Breast epithelium (tissue), 4 donors: ENCODE measurements at regions not wholly inside any gene's neighbourhood (a gene's known extent, or its start where the extent isn't known, plus 50 kb on each side); places are given as distances from the start of the nearest gene placed in this dataset.
"Not testable (repeated sequence)": the region's sequence is repeated elsewhere in the genome, so short reads cannot be mapped to it uniquely, and the experiment has no call there.

Source experiments
- DNase-seq, 2 donors: peaks; one replicate each; pipeline ENCODE4 v3.0.0-alpha.2; 2019; ENCODE audit warnings: low spot score in 2 of 2
- H3K27ac ChIP-seq, 2 donors: fragments of 200-600 bp; sonication (generic) in 1 of 2; one replicate each; pipeline ENCODE4 v1.5.1; 2016 to 2019; ENCODE audit warnings: mild to moderate bottlenecking in 1 of 2
- H3K27me3 ChIP-seq, 2 donors: fragments of 200-600 bp; sonication (generic) in 1 of 2; one replicate each; pipeline versions ENCODE4 v1.5.1 to v1.6.0; 2017 to 2019; ENCODE audit warnings: control low read depth in 1 of 2, mild to moderate bottlenecking in 1 of 2
- H3K36me3 ChIP-seq: fragments of 200-600 bp; one replicate; pipeline ENCODE4 v1.5.1; 2019
- H3K4me1 ChIP-seq, 2 donors: fragments of 200-600 bp; sonication (generic); one replicate each; pipeline ENCODE4 v1.5.1; 2016 to 2019; ENCODE audit warnings: control low read depth in 1 of 2
- H3K4me3 ChIP-seq, 3 donors: fragments of 200-600 bp; sonication (generic); 1 replicate in 2 of 3; 2 replicates in 1 of 3; pipeline ENCODE4 v1.5.1; 2016 to 2019; ENCODE audit warnings: mild to moderate bottlenecking in 3 of 3, moderate library complexity in 2 of 3
- H3K9me3 ChIP-seq, 2 donors: fragments of 200-600 bp; sonication (generic) in 1 of 2; one replicate each; pipeline ENCODE4 v1.5.1; 2016 to 2019; ENCODE audit warnings: control low read depth in 1 of 2
- POLR2A ChIP-seq: fragments of 450-650 bp; IDR thresholded peaks from one replicate; pipeline ENCODE4 v1.6.1; 2016; ENCODE audit warnings: antibody characterized with exemption, mild to moderate bottlenecking, moderate library complexity
- POLR2AphosphoS5 ChIP-seq, 3 donors: sonication (generic); formaldehyde crosslinking; IDR thresholded peaks; one replicate each; pipeline ENCODE4 v1.6.1; 2017; ENCODE audit warnings: antibody characterized with exemption in 3 of 3
- intact Hi-C: fragments of 100-400 bp; cut with DNase I; formaldehyde crosslinking; loops from one replicate; pipeline ENCODE4 v1.15.1; 2023; ENCODE audit warnings: low total_unique reads
- TF ChIP-seq, protein P1 (sequence below), 3 donors: fragments of 450-650 bp; IDR thresholded peaks; one replicate each; pipeline ENCODE4 v1.5.1; 2016 to 2017; ENCODE audit warnings: antibody characterized with exemption in 3 of 3, mild to moderate bottlenecking in 3 of 3, moderate library complexity in 3 of 3

DNA sequence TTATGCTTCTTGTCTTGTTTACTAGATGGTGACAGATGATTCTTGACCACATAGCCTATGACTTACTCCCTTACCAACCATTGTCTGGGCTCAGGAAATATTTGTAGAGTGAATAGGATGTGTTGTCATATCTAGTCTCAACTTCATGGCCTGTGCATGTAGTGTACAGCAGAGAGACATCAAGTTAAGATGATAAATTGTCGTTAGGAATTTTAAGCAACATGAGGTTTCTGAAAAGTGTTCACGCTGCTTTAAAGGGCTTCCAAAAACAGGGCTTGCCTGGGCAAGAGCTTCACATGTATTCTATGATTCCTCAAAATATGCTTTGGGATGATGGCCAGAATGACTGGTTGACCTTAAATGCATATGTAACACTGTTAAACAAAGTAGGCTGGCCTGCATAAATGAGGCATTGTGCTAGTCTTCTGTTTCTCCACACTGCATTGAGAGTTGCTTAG is 424.0 kb downstream of the RND3 start:
- DNase-seq = no peak
- no peaks in the 10 kb centered on the region for H3K36me3 ChIP-seq
- no peak overlapping the region for H3K4me3 ChIP-seq
- no peaks in the 10 kb centered on the region for H3K27me3 ChIP-seq
- H3K27ac ChIP-seq = peak overlapping the region in 1 of 2 donors; percentile 2
- H3K9me3 ChIP-seq = no peaks in the 10 kb centered on the region
- intact Hi-C loops = no loop called here
- peaks cover 0 to 4% of the 10 kb centered on the region in 2 donors for H3K4me1 ChIP-seq
- TF ChIP-seq POLR2AphosphoS5 (IDR thresholded peaks at IDR 0.05) (no peak), POLR2A (no peak)
- TF ChIP-seq, protein P1, sequence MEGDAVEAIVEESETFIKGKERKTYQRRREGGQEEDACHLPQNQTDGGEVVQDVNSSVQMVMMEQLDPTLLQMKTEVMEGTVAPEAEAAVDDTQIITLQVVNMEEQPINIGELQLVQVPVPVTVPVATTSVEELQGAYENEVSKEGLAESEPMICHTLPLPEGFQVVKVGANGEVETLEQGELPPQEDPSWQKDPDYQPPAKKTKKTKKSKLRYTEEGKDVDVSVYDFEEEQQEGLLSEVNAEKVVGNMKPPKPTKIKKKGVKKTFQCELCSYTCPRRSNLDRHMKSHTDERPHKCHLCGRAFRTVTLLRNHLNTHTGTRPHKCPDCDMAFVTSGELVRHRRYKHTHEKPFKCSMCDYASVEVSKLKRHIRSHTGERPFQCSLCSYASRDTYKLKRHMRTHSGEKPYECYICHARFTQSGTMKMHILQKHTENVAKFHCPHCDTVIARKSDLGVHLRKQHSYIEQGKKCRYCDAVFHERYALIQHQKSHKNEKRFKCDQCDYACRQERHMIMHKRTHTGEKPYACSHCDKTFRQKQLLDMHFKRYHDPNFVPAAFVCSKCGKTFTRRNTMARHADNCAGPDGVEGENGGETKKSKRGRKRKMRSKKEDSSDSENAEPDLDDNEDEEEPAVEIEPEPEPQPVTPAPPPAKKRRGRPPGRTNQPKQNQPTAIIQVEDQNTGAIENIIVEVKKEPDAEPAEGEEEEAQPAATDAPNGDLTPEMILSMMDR (IDR thresholded peaks at IDR 0.05) = no peak

DNA sequence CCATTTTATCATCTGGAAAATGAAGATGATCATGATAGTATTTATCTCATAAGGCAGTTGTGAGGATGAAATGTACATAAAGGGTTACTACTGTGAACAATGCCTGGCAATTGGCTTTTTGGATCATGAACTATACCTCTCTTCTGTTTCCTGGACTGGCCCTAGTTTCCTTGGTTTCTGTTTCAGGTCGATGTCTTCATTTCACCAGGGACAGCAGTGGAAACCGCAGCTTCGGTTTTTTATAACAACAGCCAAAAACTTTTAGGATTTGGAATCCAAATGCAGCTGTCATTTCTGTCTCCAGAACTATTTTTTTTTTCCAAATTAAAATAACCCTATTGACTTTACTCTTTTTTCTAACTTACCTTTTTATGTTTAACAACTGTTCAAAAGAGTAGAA is 425.1 kb downstream of the RND3 start:
- intact Hi-C loops = no loop called here
- DNase-seq = no peak
- Histone ChIP-seq H3K4me3 (no peak overlapping the region), H3K4me1 (peaks cover 0 to 4% of the 10 kb centered on the region in 2 donors), H3K9me3 (no peaks in the 10 kb centered on the region), H3K27me3 (no peaks in the 10 kb centered on the region), H3K27ac (peak overlapping the region; percentile 2 to 54), H3K36me3 (no peaks in the 10 kb centered on the region)
- TF ChIP-seq POLR2A (no peak), POLR2AphosphoS5 (IDR thresholded peaks at IDR 0.05) (no peak)
- TF ChIP-seq, protein P1 (IDR thresholded peaks at IDR 0.05) = no peak

- no peaks in the 10 kb centered on the region for H3K27me3 ChIP-seq
- TF ChIP-seq POLR2AphosphoS5 (IDR thresholded peaks at IDR 0.05) (no peak), POLR2A (no peak)
- TF ChIP-seq, protein P1 (IDR thresholded peaks at IDR 0.05) = no peak
- intact Hi-C loops = no loop called here
- peaks cover 0 to 4% of the 10 kb centered on the region in 2 donors for H3K4me1 ChIP-seq
- H3K4me3 ChIP-seq = no peak overlapping the region
- H3K36me3 ChIP-seq = no peaks in the 10 kb centered on the region
- no peaks in the 10 kb centered on the region for H3K9me3 ChIP-seq
- DNase-seq = no peak
- no peak overlapping the region for H3K27ac ChIP-seq
Measured at GRCh38 chr2:150060341-150060740, 427.1 kb downstream of the RND3 start.

DNA sequence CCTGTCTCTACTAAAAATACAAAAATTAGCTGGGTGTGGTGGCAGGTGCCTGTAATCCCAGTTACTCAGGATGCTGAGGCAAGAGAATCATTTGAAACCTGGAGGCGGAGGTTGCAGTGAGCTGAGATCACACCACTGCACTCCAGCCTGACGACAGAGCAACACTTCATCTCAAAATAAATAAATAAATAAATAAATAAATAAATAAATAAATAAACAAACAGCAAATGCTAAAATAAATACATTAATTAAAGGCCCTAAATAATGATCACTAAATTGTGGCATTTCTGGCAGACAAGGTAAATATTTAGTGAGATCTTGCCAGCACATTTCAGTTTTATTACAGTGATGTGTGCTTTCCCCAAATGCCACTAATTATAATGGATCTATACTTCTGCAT is 427.8 kb downstream of the RND3 start:
- H3K27me3 ChIP-seq, DNase-seq, H3K9me3 ChIP-seq, H3K4me1 ChIP-seq, H3K36me3 ChIP-seq, intact Hi-C loops, H3K4me3 ChIP-seq, H3K27ac ChIP-seq: not testable (repeated sequence)

- no peaks in the 10 kb centered on the region for H3K27me3 ChIP-seq
- no peaks in the 10 kb centered on the region for H3K9me3 ChIP-seq
- H3K27ac ChIP-seq = no peak overlapping the region
- no peak overlapping the region for H3K4me3 ChIP-seq
- TF ChIP-seq, protein P1 (IDR thresholded peaks at IDR 0.05) = no peak
- TF ChIP-seq POLR2AphosphoS5 (IDR thresholded peaks at IDR 0.05) (no peak), POLR2A (no peak)
- H3K4me1 ChIP-seq = no peaks in the 10 kb centered on the region
- intact Hi-C loops = no loop called here
- H3K36me3 ChIP-seq = no peaks in the 10 kb centered on the region
- DNase-seq = no peak
Measured at GRCh38 chr2:150052457-150052856, 435.0 kb downstream of the RND3 start.

DNA sequence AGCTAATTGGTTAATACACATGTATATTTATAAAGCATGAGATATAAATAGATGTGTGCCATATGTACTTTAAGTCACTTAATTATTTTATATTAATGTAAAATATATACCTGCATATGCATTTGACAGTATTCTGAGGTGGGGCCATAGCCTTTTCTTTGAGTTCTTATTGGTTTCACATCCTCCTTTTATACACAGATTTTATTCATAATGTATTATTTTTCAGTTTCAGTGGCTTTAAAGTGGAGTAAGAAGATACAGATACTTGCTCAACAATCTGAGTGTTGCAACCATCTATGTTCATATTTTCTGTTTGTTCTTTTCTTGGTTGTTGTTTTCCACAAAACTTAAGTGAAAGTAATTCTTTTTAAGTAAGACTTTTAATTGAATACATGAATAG is 436.5 kb downstream of the RND3 start:
- Histone ChIP-seq H3K4me1 (no peaks in the 10 kb centered on the region), H3K4me3 (no peak overlapping the region), H3K27me3 (no peaks in the 10 kb centered on the region), H3K36me3 (no peaks in the 10 kb centered on the region), H3K27ac (no peak overlapping the region), H3K9me3 (no peaks in the 10 kb centered on the region)
- TF ChIP-seq POLR2AphosphoS5 (IDR thresholded peaks at IDR 0.05) = no peak
- no peak for TF ChIP-seq POLR2A
- TF ChIP-seq, protein P1 (IDR thresholded peaks at IDR 0.05) = no peak
- intact Hi-C loops = no loop called here
- DNase-seq = no peak
